MCF 10A (cell line): ENCODE measurements at regions not wholly inside any gene's neighbourhood (a gene's known extent, or its start where the extent isn't known, plus 50 kb on each side); places are given as distances from the start of the nearest gene placed in this dataset.

Source experiments
- BruUV-seq: library from RNA; stranded (reverse); fragments of 400-500 nt; replicated peaks from 2 replicates; lab custom pipeline; 2021; lab: Mats Ljungman, UMichigan
- CTCF ChIA-PET: fragments of 300-600 bp; sonication (Branson Sonifier 250); formaldehyde crosslinking; extraction: SDS; loops from one replicate; lab custom pipeline; 2021; ENCODE audit warnings: antibody characterized with exemption, inconsistent platforms; lab: Yijun Ruan, JAX
- POLR2A ChIA-PET: fragments of 300-600, 350-650 bp; sonication (Branson Sonifier 250); formaldehyde crosslinking; extraction: SDS; loops from one replicate; lab custom pipeline; 2020; ENCODE audit warnings: antibody characterized with exemption, inconsistent platforms; lab: Yijun Ruan, JAX
- DNase-seq: peaks from one replicate; pipeline ENCODE4 v3.0.0-alpha.2; 2018; ENCODE audit not compliant: unreplicated experiment
- H3K27ac Mint-ChIP-seq: one replicate; pipeline ENCODE4 v1.8.0; 2022; ENCODE audit warnings: mild to moderate bottlenecking, low read depth, mixed read lengths; ENCODE audit not compliant: unreplicated experiment
- H3K27me3 Mint-ChIP-seq: one replicate; pipeline ENCODE4 v1.8.0; 2022; ENCODE audit warnings: mixed read lengths; ENCODE audit not compliant: insufficient read depth, unreplicated experiment
- H3K36me3 Mint-ChIP-seq: one replicate; pipeline ENCODE4 v1.8.0; 2022; ENCODE audit warnings: mild to moderate bottlenecking, moderate library complexity, mixed read lengths; ENCODE audit not compliant: insufficient read depth, unreplicated experiment
- H3K4me1 Mint-ChIP-seq: one replicate; pipeline ENCODE4 v1.8.0; 2022; ENCODE audit warnings: mixed read lengths; ENCODE audit not compliant: insufficient read depth, unreplicated experiment
- H3K4me3 Mint-ChIP-seq: one replicate; pipeline ENCODE4 v1.8.0; 2022; ENCODE audit warnings: mild to moderate bottlenecking, moderate library complexity, mixed read lengths; ENCODE audit not compliant: unreplicated experiment
- H3K9me3 Mint-ChIP-seq: one replicate; pipeline ENCODE4 v1.8.0; 2022; ENCODE audit warnings: mixed read lengths; ENCODE audit not compliant: unreplicated experiment
- CTCF ChIP-seq: fragments of 200-600 bp; IDR thresholded peaks from one replicate; pipeline ENCODE4 v1.8.0; 2022; ENCODE audit warnings: antibody characterized with exemption, mild to moderate bottlenecking; ENCODE audit not compliant: unreplicated experiment
- intact Hi-C: fragments of 100-400 bp; cut with micrococcal nuclease; formaldehyde crosslinking; loops from 2 replicates; pipeline ENCODE4 v1.14.1; 2022

DNA sequence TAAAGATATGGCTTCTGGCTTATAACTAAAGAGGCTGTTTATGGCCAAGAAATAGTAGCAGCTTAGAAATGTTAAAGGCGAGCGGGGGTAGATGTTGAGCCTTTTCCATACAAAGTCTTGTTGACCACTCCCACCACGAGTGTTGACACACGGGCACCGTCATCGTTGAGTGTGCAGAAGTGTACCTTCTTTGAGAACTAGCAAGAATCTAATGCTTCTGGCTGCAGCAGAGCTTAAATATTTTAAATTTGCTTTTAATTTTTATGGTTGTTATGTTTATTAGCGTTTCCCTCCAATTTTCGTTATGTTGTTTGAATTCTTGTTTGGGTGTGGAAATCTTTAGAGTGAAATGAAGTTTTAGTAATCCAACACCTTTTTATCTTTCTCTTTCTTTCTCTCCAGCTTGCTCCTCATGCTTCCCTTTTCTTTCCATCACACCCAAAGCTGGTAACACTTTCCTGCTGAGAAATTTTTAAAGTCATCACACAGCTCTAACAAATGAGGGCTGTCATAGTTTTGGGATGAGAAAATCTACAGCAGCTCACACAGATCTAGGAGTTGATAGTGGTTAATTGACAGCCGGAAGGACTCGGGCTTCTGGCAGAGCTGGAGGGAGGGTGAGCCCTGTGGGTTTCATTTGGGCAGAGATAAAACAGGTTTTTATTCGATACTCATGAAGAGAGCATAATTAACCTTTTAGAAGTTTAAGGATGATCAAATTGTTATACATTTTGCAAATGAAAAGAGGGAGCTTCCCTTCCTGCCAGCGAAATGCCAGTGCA lies 120.1 kb upstream of the ZNF608 start:
- POLR2A ChIA-PET, result interaction anchor here (0.6 to 0.9 kb wide), 3 partner anchors 18 to 812 kb away, joined by 3 to 5 read pairs (median 3); no protein-coding TSS in a partner anchor
- peaks cover 6% of the 10 kb centered on the region for H3K36me3 Mint-ChIP-seq
- no peak overlapping the region for H3K27ac Mint-ChIP-seq
- BruUV-seq, result no TSS peak
- no peak overlapping the region for H3K4me3 Mint-ChIP-seq
- DNase-seq, result no peak
- H3K27me3 Mint-ChIP-seq, result no peaks in the 10 kb centered on the region
- peaks cover 10% of the 10 kb centered on the region for H3K4me1 Mint-ChIP-seq
- TF ChIP-seq CTCF, result no peak
- intact Hi-C loops, result no loop called here
- CTCF ChIA-PET, result interaction anchor here (1.5 to 1.6 kb wide), 2 partner anchors 11 to 18 kb away, joined by 4 to 7 read pairs; no protein-coding TSS in a partner anchor
- H3K9me3 Mint-ChIP-seq, result no peaks in the 10 kb centered on the region

DNA sequence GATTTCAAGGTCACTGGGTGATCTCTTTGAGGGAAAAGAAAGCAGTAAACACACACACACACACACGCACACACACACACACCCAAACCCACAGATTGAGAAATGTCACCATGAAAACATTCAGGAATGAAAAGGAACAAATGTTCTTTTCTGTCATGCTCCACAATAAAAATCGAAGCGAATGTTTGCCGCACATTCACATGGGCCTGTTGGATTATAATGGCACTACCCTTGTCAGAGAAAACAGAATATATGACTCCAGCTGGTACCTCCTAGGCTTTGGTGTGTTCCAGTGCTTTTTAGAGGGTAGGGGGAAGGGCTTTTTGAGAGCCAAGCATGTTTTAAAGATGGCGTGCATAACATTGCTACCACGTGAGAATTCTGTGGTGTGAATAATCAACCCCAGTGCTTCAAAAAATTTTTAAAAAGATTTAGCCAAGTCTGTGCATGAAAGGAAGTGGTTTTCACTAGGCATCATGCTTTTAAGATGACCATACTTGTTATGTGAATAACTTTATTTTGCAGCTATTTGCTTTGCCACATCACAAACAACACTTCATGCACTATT lies 120.8 kb upstream of the ZNF608 start:
- TF ChIP-seq CTCF, result no peak
- ChIA-PET POLR2A (interaction anchor here (0.6 to 0.7 kb wide), 2 partner anchors 771 to 812 kb away, joined by 3 read pairs; no protein-coding TSS in a partner anchor), CTCF (interaction anchor here (1.5 kb wide), 1 partner anchor 18 kb away, joined by 7 read pairs; no protein-coding TSS in a partner anchor)
- H3K36me3 Mint-ChIP-seq, result peaks cover 6% of the 10 kb centered on the region
- H3K4me1 Mint-ChIP-seq, result peaks cover 10% of the 10 kb centered on the region
- no peak overlapping the region for H3K4me3 Mint-ChIP-seq
- DNase-seq, result no peak
- no peaks in the 10 kb centered on the region for H3K27me3 Mint-ChIP-seq
- intact Hi-C loops, result no loop called here
- no peak overlapping the region for H3K27ac Mint-ChIP-seq
- H3K9me3 Mint-ChIP-seq, result no peaks in the 10 kb centered on the region
- no TSS peak for BruUV-seq

DNA sequence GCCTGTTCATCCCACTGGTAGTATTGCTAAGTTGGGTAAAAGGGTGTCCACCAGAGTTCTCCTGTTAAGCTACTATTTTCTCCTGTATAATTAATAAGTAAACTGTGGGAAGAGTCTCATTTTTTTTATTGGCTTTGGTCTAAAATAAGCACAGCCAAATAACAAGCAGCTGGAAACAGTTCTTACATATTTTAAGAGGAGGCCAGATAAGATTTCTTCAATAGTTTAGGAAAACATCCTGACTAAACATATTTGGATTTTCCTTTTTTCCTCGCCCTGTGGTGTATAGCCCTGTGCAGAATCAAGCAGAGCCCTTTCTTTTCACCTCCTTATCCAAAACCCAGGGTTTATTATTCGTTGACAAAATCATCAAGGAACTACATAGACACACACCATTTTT lies 122.2 kb upstream of the ZNF608 start:
- ChIA-PET POLR2A (interaction anchor here (0.6 kb wide), 1 partner anchor 84 kb away, joined by 3 read pairs; no protein-coding TSS in a partner anchor), CTCF (no interaction called here)
- no TSS peak for BruUV-seq
- Mint-ChIP-seq H3K4me3 (no peak overlapping the region), H3K36me3 (peaks cover 6% of the 10 kb centered on the region), H3K27ac (no peak overlapping the region), H3K4me1 (peaks cover 10% of the 10 kb centered on the region), H3K9me3 (no peaks in the 10 kb centered on the region), H3K27me3 (no peaks in the 10 kb centered on the region)
- intact Hi-C loops, result no loop called here
- no peak for TF ChIP-seq CTCF
- DNase-seq, result no peak

DNA sequence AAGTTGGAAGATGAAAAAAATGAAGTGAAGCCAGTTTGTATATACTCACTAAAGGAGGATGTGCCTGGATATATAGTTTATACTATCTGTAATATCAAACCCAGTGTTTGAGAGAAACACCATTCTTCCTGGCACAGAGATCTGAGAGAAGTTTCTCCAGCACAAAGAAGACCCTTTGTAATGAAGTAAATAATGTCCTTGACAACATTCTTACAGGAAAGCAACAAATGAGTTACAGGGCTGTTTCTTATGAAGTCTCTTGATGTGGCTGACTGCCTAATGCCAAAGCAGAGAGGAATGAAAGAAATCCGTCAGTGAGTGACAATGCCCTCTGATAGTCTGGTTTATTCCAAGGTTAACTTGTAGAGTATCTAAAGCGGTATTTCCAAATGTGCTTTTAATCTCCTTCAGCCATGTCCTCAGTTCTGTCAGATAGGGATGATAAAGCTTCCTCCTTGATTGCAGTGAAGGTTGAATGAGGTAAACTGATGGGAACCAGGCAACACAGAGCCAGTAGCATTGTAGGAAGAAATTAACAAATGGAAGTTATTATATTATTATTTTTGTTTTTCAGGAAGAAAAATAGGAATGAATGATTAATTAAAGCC lies 123.1 kb upstream of the ZNF608 start:
- intact Hi-C loops, result no loop called here
- H3K4me3 Mint-ChIP-seq, result no peak overlapping the region
- H3K36me3 Mint-ChIP-seq, result peaks cover 6% of the 10 kb centered on the region
- ChIA-PET POLR2A (no interaction called here), CTCF (interaction anchor here (0.6 kb wide), 1 partner anchor 25 kb away, joined by 3 read pairs; no protein-coding TSS in a partner anchor)
- no peak for DNase-seq
- no peak for TF ChIP-seq CTCF
- H3K27me3 Mint-ChIP-seq, result no peaks in the 10 kb centered on the region
- H3K4me1 Mint-ChIP-seq, result peaks cover 10% of the 10 kb centered on the region
- no TSS peak for BruUV-seq
- H3K9me3 Mint-ChIP-seq, result no peaks in the 10 kb centered on the region
- no peak overlapping the region for H3K27ac Mint-ChIP-seq
